Fibroblast of lung (primary cell): ENCODE measurements at regions not wholly inside any gene's neighbourhood (a gene's known extent, or its start where the extent isn't known, plus 50 kb on each side); places are given as distances from the start of the nearest gene placed in this dataset.

ENCODE experiments used
- EZH2 ChIP-seq: IDR thresholded peaks from 2 replicates; pipeline ENCODE4 v1.5.1; 2012; ENCODE audit warnings: low read length, control low read depth, mild to moderate bottlenecking; ENCODE audit errors: missing control alignments
- TF ChIP-seq, protein P1 (sequence below), 2 donors: IDR thresholded peaks in 1 of 2; conservative IDR thresholded peaks in 1 of 2; 1 replicate in 1 of 2; 2 replicates in 1 of 2; pipeline ENCODE4 v1.5.1; 2011 to 2012; ENCODE audit warnings: low read length in 2 of 2, control low read depth in 1 of 2, inconsistent platforms in 1 of 2, low read depth in 1 of 2, mild to moderate bottlenecking in 1 of 2

DNA sequence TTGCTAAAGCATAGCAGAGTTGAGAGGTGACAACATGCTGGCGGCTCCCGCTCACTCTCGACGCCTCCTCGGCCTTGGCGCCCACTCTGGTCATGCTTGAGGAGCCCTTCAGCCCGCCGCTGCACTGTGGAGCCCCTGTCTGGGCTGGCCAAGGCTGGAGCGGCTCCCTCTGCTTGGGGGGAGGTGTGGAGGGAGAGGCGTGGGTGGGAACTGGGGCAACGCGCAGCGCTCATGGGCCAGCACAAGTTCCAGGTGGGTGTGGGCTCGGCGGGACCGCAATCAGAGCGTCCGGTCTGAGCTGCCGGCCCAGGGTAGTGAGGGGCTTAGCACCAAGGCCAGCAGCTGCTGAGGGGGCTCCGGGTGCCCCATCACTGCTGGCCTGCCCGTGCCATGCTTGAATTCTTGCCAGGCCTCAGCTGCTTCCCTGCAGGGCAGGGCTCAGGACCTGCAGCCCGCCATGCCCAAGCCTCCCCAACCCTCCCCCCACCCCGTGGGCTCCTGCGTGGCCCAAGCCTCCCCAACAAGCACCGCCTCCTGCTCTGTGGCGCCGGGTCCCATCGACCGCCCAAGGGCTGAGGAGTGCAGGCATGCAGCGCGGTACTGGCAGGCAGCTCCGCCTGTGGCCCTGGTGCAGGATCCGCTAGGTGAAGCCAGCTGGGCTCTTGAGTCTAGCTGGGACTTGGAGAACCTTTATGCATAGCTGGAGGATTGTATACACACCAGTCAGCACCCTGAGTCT is 2052.8 kb upstream of the CELF4 start:
- no peak for TF ChIP-seq EZH2
- TF ChIP-seq, protein P1, sequence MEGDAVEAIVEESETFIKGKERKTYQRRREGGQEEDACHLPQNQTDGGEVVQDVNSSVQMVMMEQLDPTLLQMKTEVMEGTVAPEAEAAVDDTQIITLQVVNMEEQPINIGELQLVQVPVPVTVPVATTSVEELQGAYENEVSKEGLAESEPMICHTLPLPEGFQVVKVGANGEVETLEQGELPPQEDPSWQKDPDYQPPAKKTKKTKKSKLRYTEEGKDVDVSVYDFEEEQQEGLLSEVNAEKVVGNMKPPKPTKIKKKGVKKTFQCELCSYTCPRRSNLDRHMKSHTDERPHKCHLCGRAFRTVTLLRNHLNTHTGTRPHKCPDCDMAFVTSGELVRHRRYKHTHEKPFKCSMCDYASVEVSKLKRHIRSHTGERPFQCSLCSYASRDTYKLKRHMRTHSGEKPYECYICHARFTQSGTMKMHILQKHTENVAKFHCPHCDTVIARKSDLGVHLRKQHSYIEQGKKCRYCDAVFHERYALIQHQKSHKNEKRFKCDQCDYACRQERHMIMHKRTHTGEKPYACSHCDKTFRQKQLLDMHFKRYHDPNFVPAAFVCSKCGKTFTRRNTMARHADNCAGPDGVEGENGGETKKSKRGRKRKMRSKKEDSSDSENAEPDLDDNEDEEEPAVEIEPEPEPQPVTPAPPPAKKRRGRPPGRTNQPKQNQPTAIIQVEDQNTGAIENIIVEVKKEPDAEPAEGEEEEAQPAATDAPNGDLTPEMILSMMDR (conservative IDR thresholded peaks at IDR 0.05 in 1 of 2, IDR thresholded peaks at IDR 0.05 in 1 of 2; ENCODE audit: low read depth in 1 of 2, low read length in 2 of 2): no peak
